Tibial artery (tissue), 4 donors: ENCODE measurements at regions not wholly inside any gene's neighbourhood (a gene's known extent, or its start where the extent isn't known, plus 50 kb on each side); places are given as distances from the start of the nearest gene placed in this dataset.
"Not testable (repeated sequence)": the region's sequence is repeated elsewhere in the genome, so short reads cannot be mapped to it uniquely, and the experiment has no call there.

Experiments
- DNase-seq, 2 donors: peaks; one replicate each; pipeline ENCODE4 v3.0.0-alpha.2; 2019
- H3K27ac ChIP-seq, 2 donors: fragments of 200-600 bp; sonication (generic) in 1 of 2; 1 replicate in 1 of 2; 2 replicates in 1 of 2; pipeline ENCODE4 v1.5.1; 2018 to 2019; ENCODE audit warnings: mild to moderate bottlenecking in 1 of 2
- H3K27me3 ChIP-seq, 2 donors: fragments of 200-600 bp; sonication (generic) in 1 of 2; one replicate each; pipeline versions ENCODE4 v1.5.1 to v1.6.0; 2016 to 2019
- H3K36me3 ChIP-seq, 3 donors: fragments of 200-600 bp; sonication (generic) in 2 of 3; one replicate each; pipeline ENCODE4 v1.5.1; 2016 to 2019; ENCODE audit warnings: mild to moderate bottlenecking in 2 of 3
- H3K4me1 ChIP-seq, 4 donors: fragments of 200-600 bp; sonication (generic) in 2 of 4; 1 replicate in 3 of 4; 2 replicates in 1 of 4; pipeline ENCODE4 v1.5.1; 2016 to 2019
- H3K4me3 ChIP-seq, 2 donors: fragments of 200-600 bp; sonication (generic) in 1 of 2; 1 replicate in 1 of 2; 2 replicates in 1 of 2; pipeline ENCODE4 v1.5.1; 2018 to 2019; ENCODE audit warnings: mild to moderate bottlenecking in 2 of 2
- H3K9me3 ChIP-seq, 3 donors: fragments of 200-600 bp; sonication (generic) in 1 of 3; one replicate each; pipeline ENCODE4 v1.5.1; 2016 to 2019
- CTCF ChIP-seq, 2 experiments: fragments of 200-600 bp in 1 of 2; fragments of 450-650 bp in 1 of 2; IDR thresholded peaks; one replicate each; pipeline ENCODE4 v1.5.1; 2017 to 2019; ENCODE audit warnings: antibody characterized with exemption in 2 of 2, mild to moderate bottlenecking in 1 of 2, moderate library complexity in 1 of 2
- intact Hi-C: fragments of 100-400 bp; cut with DNase I; formaldehyde crosslinking; loops from one replicate; pipeline ENCODE4 v1.15.0; 2023; ENCODE audit warnings: low total_unique reads

GRCh38 chr2:167749016-167749415 lies 498.4 kb downstream of the STK39 start:
- H3K4me3 ChIP-seq, result no peak overlapping the region
- intact Hi-C loops, result no loop called here
- no peak for DNase-seq

GRCh38 chr2:167748536-167748935 lies 498.9 kb downstream of the STK39 start:
- no peak for DNase-seq
- Histone ChIP-seq H3K9me3 (no peaks in the 10 kb centered on the region), H3K4me3 (no peak overlapping the region), H3K27me3 (no peaks in the 10 kb centered on the region), H3K36me3 (no peaks in the 10 kb centered on the region), H3K4me1 (no peaks in the 10 kb centered on the region), H3K27ac (no peak overlapping the region)
- intact Hi-C loops, result no loop called here
- no peak for TF ChIP-seq CTCF (IDR thresholded peaks at IDR 0.05)

More at GRCh38 chr2:167749016-167749415, 498.4 kb downstream of the STK39 start:
- Histone ChIP-seq H3K9me3 (no peaks in the 10 kb centered on the region), H3K4me1 (no peaks in the 10 kb centered on the region), H3K27ac (no peak overlapping the region), H3K27me3 (no peaks in the 10 kb centered on the region), H3K36me3 (no peaks in the 10 kb centered on the region)
- no peak for TF ChIP-seq CTCF (IDR thresholded peaks at IDR 0.05)

GRCh38 chr2:167745667-167746066 lies 501.7 kb downstream of the STK39 start:
- H3K9me3 ChIP-seq, result no peaks in the 10 kb centered on the region
- no peak overlapping the region for H3K27ac ChIP-seq
- TF ChIP-seq CTCF (IDR thresholded peaks at IDR 0.05), result no peak
- intact Hi-C loops, result no loop called here
- no peaks in the 10 kb centered on the region for H3K36me3 ChIP-seq
- no peaks in the 10 kb centered on the region for H3K4me1 ChIP-seq
- no peak overlapping the region for H3K4me3 ChIP-seq
- DNase-seq, result no peak
- no peaks in the 10 kb centered on the region for H3K27me3 ChIP-seq

GRCh38 chr2:167739921-167740320 lies 507.5 kb downstream of the STK39 start:
- H3K4me3 ChIP-seq, H3K27me3 ChIP-seq, DNase-seq, intact Hi-C loops, H3K4me1 ChIP-seq, H3K9me3 ChIP-seq, H3K36me3 ChIP-seq, H3K27ac ChIP-seq: not testable (repeated sequence)

- intact Hi-C loops, result no loop called here
- no peak for DNase-seq
- TF ChIP-seq CTCF (IDR thresholded peaks at IDR 0.05), result no peak
- H3K4me3 ChIP-seq, result no peak overlapping the region
- H3K27me3 ChIP-seq, result no peaks in the 10 kb centered on the region
- H3K27ac ChIP-seq, result no peak overlapping the region
- no peaks in the 10 kb centered on the region for H3K9me3 ChIP-seq
- no peaks in the 10 kb centered on the region for H3K4me1 ChIP-seq
- no peaks in the 10 kb centered on the region for H3K36me3 ChIP-seq
Observed at GRCh38 chr2:167733747-167734146, 513.6 kb downstream of the STK39 start.

- Histone ChIP-seq H3K27ac (no peak overlapping the region), H3K4me1 (no peaks in the 10 kb centered on the region), H3K27me3 (no peaks in the 10 kb centered on the region), H3K9me3 (no peaks in the 10 kb centered on the region), H3K4me3 (no peak overlapping the region), H3K36me3 (no peaks in the 10 kb centered on the region)
- no peak for TF ChIP-seq CTCF (IDR thresholded peaks at IDR 0.05)
- intact Hi-C loops, result no loop called here
- DNase-seq, result no peak
Observed at GRCh38 chr2:167732326-167732725, 515.1 kb downstream of the STK39 start.
